GM19351 (cell line): ENCODE measurements at regions not wholly inside any gene's neighbourhood (a gene's known extent, or its start where the extent isn't known, plus 50 kb on each side); places are given as distances from the start of the nearest gene placed in this dataset.

Source experiments
- ATAC-seq: cut with Tn5 transposase; IDR thresholded peaks from one replicate; pipeline ENCODE4 v1.9.1; 2021; ENCODE audit warnings: mild to moderate bottlenecking, moderate library complexity; ENCODE audit not compliant: unreplicated experiment

GRCh38 chrX:99719140-99719539 is 690.9 kb downstream of the PCDH19 start:
- no peak for ATAC-seq

- ATAC-seq = no peak
Measured at GRCh38 chrX:99717716-99718115, 692.4 kb downstream of the PCDH19 start.

- ATAC-seq = no peak
Measured at GRCh38 chrX:99705701-99706100, 704.4 kb downstream of the PCDH19 start.

- no peak for ATAC-seq
Measured at GRCh38 chrX:99703473-99703872, 706.6 kb downstream of the PCDH19 start.

- no peak for ATAC-seq
Measured at GRCh38 chrX:99698451-99698850, 711.6 kb downstream of the PCDH19 start.

- ATAC-seq = no peak
Measured at GRCh38 chrX:99663136-99663535, 746.9 kb downstream of the PCDH19 start.

GRCh38 chrX:99654188-99654587 is 755.9 kb downstream of the PCDH19 start:
- ATAC-seq = no peak

- no peak for ATAC-seq
Measured at GRCh38 chrX:99653352-99653751, 756.7 kb downstream of the PCDH19 start.

- ATAC-seq = no peak
Measured at GRCh38 chrX:99613041-99613440, 797.0 kb downstream of the PCDH19 start.

- no peak for ATAC-seq
Measured at GRCh38 chrX:99603091-99603814, 806.8 kb downstream of the PCDH19 start.

GRCh38 chrX:99602107-99602506 is 808.0 kb downstream of the PCDH19 start:
- no peak for ATAC-seq

- no peak for ATAC-seq
Measured at GRCh38 chrX:99588936-99589335, 821.1 kb downstream of the PCDH19 start.

- no peak for ATAC-seq
Measured at GRCh38 chrX:99572711-99573110, 837.4 kb downstream of the PCDH19 start.

GRCh38 chrX:99549381-99549780 is 860.7 kb downstream of the PCDH19 start:
- ATAC-seq = no peak

- no peak for ATAC-seq
Measured at GRCh38 chrX:99522450-99522849, 887.6 kb downstream of the PCDH19 start.

GRCh38 chrX:99507768-99508167 is 902.3 kb downstream of the PCDH19 start:
- ATAC-seq = no peak

- no peak for ATAC-seq
Measured at GRCh38 chrX:99495453-99495852, 914.6 kb downstream of the PCDH19 start.

GRCh38 chrX:99494668-99495067 is 915.4 kb downstream of the PCDH19 start:
- ATAC-seq = no peak

- no peak for ATAC-seq
Measured at GRCh38 chrX:99480728-99481127, 929.3 kb downstream of the PCDH19 start.

GRCh38 chrX:99469439-99469838 is 940.6 kb downstream of the PCDH19 start:
- no peak for ATAC-seq

GRCh38 chrX:99468993-99469392 is 941.1 kb downstream of the PCDH19 start:
- no peak for ATAC-seq

- ATAC-seq = no peak
Measured at GRCh38 chrX:99461223-99461622, 948.9 kb downstream of the PCDH19 start.

- no peak for ATAC-seq
Measured at GRCh38 chrX:99445336-99445735, 964.7 kb downstream of the PCDH19 start.
